GM12878 (cell line): ENCODE measurements at regions not wholly inside any gene's neighbourhood (a gene's known extent, or its start where the extent isn't known, plus 50 kb on each side); places are given as distances from the start of the nearest gene placed in this dataset.

Source experiments
- BHLHE40 ChIP-seq, 2 experiments: fragments of 450-650 bp in 1 of 2; IDR thresholded peaks; 2 replicates each; pipeline ENCODE4 v1.6.1; 2011 to 2017; ENCODE audit warnings: low read depth in 2 of 2, borderline replicate concordance in 1 of 2, improper control_type of control experiment in 1 of 2, low read length in 1 of 2, mild to moderate bottlenecking in 1 of 2
- CHD4 ChIP-seq: fragments of 200-600 bp; sonication (generic); IDR thresholded peaks from 2 replicates; pipeline ENCODE4 v1.6.1; 2016; ENCODE audit warnings: mild to moderate bottlenecking
- CTCF ChIP-seq, 3 experiments: IDR thresholded peaks in 2 of 3; conservative IDR thresholded peaks in 1 of 3; 2 replicates each; pipeline ENCODE4 v1.5.1; 2011; ENCODE audit warnings: low read depth in 3 of 3, low read length in 3 of 3, mild to moderate bottlenecking in 3 of 3, control low read depth in 2 of 3, moderate library complexity in 2 of 3, inconsistent platforms in 1 of 3, mixed read lengths in 1 of 3; ENCODE audit not compliant: control insufficient read depth in 2 of 3, insufficient read depth in 1 of 3; ENCODE audit errors: extremely low read depth in 1 of 3
- EZH2 ChIP-seq: IDR thresholded peaks from 2 replicates; pipeline ENCODE4 v1.6.1; 2012; ENCODE audit warnings: low read depth, mild to moderate bottlenecking, control low read depth, inconsistent platforms, low read length, borderline replicate concordance; ENCODE audit not compliant: control insufficient read depth
- NR2C1 ChIP-seq: fragments of 450-650 bp; IDR thresholded peaks from 2 replicates; pipeline ENCODE4 v1.6.1; 2017; ENCODE audit warnings: antibody characterized with exemption, mild to moderate bottlenecking, moderate library complexity
- PAX8 ChIP-seq: fragments of 450-650 bp; IDR thresholded peaks from 2 replicates; pipeline ENCODE4 v1.6.1; 2017; ENCODE audit warnings: mild to moderate bottlenecking, moderate library complexity
- POLR2A ChIP-seq: IDR thresholded peaks from 2 replicates; pipeline ENCODE4 v1.6.1; 2011; ENCODE audit warnings: low read depth, mild to moderate bottlenecking, low read length
- RAD21 ChIP-seq: IDR thresholded peaks from 2 replicates; pipeline ENCODE4 v1.6.1; 2011; ENCODE audit warnings: mild to moderate bottlenecking, low read depth, low read length, moderate library complexity; ENCODE audit not compliant: insufficient read depth
- TBL1XR1 ChIP-seq: IDR thresholded peaks from 2 replicates; pipeline ENCODE4 v1.6.1; 2012; ENCODE audit warnings: low read depth, low read length, improper control_type of control experiment
- USF1 ChIP-seq: IDR thresholded peaks from 2 replicates; pipeline ENCODE4 v1.6.1; 2011; ENCODE audit warnings: borderline replicate concordance, low read depth, mild to moderate bottlenecking, moderate library complexity, mixed read lengths, low read length; ENCODE audit not compliant: insufficient read depth; ENCODE audit errors: extremely low read length

- TF ChIP-seq USF1, result no peak
- no peak for TF ChIP-seq POLR2A
- TF ChIP-seq PAX8, result no peak
- no peak for TF ChIP-seq EZH2
- no peak for TF ChIP-seq TBL1XR1
- no peak for TF ChIP-seq CTCF (IDR thresholded peaks at IDR 0.05 in 2 of 3, conservative IDR thresholded peaks at IDR 0.05 in 1 of 3; ENCODE audit: control insufficient read depth in 2 of 3, extremely low read depth in 1 of 3, insufficient read depth in 1 of 3, low read depth in 3 of 3, low read length in 3 of 3)
- no peak for TF ChIP-seq BHLHE40 (IDR thresholded peaks at IDR 0.05; ENCODE audit: borderline replicate concordance in 1 of 2, low read depth in 2 of 2, low read length in 1 of 2)
- no peak for TF ChIP-seq NR2C1
- no peak for TF ChIP-seq CHD4
- TF ChIP-seq RAD21, result no peak
These were observed 69.5 kb upstream of the CDH6 start for GRCh38 chr5:31124026-31124425.
